ENCODE measurements at regions not wholly inside any gene's neighbourhood (a gene's known extent, or its start where the extent isn't known, plus 50 kb on each side); places are given as distances from the start of the nearest gene placed in this dataset.
"Not testable (repeated sequence)": the region's sequence is repeated elsewhere in the genome, so short reads cannot be mapped to it uniquely, and the experiment has no call there.

- no peaks in the 10 kb centered on the region for H3K9me2 ChIP-seq (ENCODE audit: insufficient read depth)
- no peak for DNase-seq
- H2AFZ ChIP-seq: no peak overlapping the region
- H3K4me2 ChIP-seq (ENCODE audit: unreplicated experiment): no peak overlapping the region
- no peaks in the 10 kb centered on the region for H4K20me1 ChIP-seq (ENCODE audit: insufficient read depth)
- H3K9me3 ChIP-seq (ENCODE audit: low read depth): no peaks in the 10 kb centered on the region
- H3K27me3 ChIP-seq (replicated peaks; ENCODE audit: insufficient read depth): no peaks in the 10 kb centered on the region
- in situ Hi-C loops (cut with MboI): no loop called here
- H3K4me3 ChIP-seq: no peak overlapping the region
- H3F3A ChIP-seq (ENCODE audit: insufficient read depth): no peaks in the 10 kb centered on the region
- WGBS, 2 experiments (ENCODE audit: low coverage in 1 of 2, low lambda C conversion rate in 2 of 2, missing lambda C conversion rate in 2 of 2): 84 to 100% methylated on average over 2 of the region's 2 CpGs
- no peaks in the 10 kb centered on the region for H3K4me1 ChIP-seq (ENCODE audit: insufficient read depth)
- H3K36me3 ChIP-seq (ENCODE audit: low read depth): no peaks in the 10 kb centered on the region
- H3K79me2 ChIP-seq (ENCODE audit: insufficient read depth): no peaks in the 10 kb centered on the region
- H3K27ac ChIP-seq: no peak overlapping the region
- no peak for TF ChIP-seq EZH2phosphoT487 (IDR thresholded peaks at IDR 0.05; ENCODE audit: insufficient read depth, low read depth)
- no peak for TF ChIP-seq EZH2 (IDR thresholded peaks at IDR 0.05; ENCODE audit: insufficient read depth, poor library complexity, severe bottlenecking)
- no peak overlapping the region for H3K9ac ChIP-seq
Observed at GRCh38 chr3:134737516-134737915, 57.5 kb upstream of the EPHB1 start.

- not testable (repeated sequence) for H4K20me1 ChIP-seq (ENCODE audit: insufficient read depth); H3K79me2 ChIP-seq (ENCODE audit: insufficient read depth); DNase-seq; H3K4me2 ChIP-seq (ENCODE audit: unreplicated experiment); H3K4me3 ChIP-seq; H3K4me1 ChIP-seq (ENCODE audit: insufficient read depth); H3K27ac ChIP-seq; H3K36me3 ChIP-seq (ENCODE audit: low read depth); H3K9ac ChIP-seq; H3K27me3 ChIP-seq (replicated peaks; ENCODE audit: insufficient read depth); H3K9me3 ChIP-seq (ENCODE audit: low read depth); H2AFZ ChIP-seq; H3K9me2 ChIP-seq (ENCODE audit: insufficient read depth); H3F3A ChIP-seq (ENCODE audit: insufficient read depth)
- 88 to 92% methylated on average over 7 of the region's 7 CpGs for WGBS, 2 experiments (ENCODE audit: low coverage in 1 of 2, low lambda C conversion rate in 2 of 2, missing lambda C conversion rate in 2 of 2)
- in situ Hi-C loops (cut with MboI): loop anchor here (10.0 kb wide), 1 partner anchor 135 kb away; no protein-coding TSS in a partner anchor
Observed at GRCh38 chr3:134740077-134740476, 55.0 kb upstream of the EPHB1 start.

- Histone ChIP-seq H3K27ac (no peak overlapping the region), H3K9ac (no peak overlapping the region), H3K9me3 (ENCODE audit: low read depth) (no peaks in the 10 kb centered on the region), H3F3A (ENCODE audit: insufficient read depth) (no peaks in the 10 kb centered on the region), H3K27me3 (replicated peaks; ENCODE audit: insufficient read depth) (no peaks in the 10 kb centered on the region), H2AFZ (no peak overlapping the region), H3K79me2 (ENCODE audit: insufficient read depth) (no peaks in the 10 kb centered on the region), H3K4me1 (ENCODE audit: insufficient read depth) (no peaks in the 10 kb centered on the region), H3K4me3 (no peak overlapping the region), H3K36me3 (ENCODE audit: low read depth) (no peaks in the 10 kb centered on the region), H3K9me2 (ENCODE audit: insufficient read depth) (no peaks in the 10 kb centered on the region), H3K4me2 (ENCODE audit: unreplicated experiment) (no peak overlapping the region), H4K20me1 (ENCODE audit: insufficient read depth) (no peaks in the 10 kb centered on the region)
- DNase-seq: no peak
- WGBS, 2 experiments (ENCODE audit: low coverage in 1 of 2, low lambda C conversion rate in 2 of 2, missing lambda C conversion rate in 2 of 2): 95 to 100% methylated on average over 1 of the region's 1 CpG
- in situ Hi-C loops (cut with MboI): loop anchor here (10.0 kb wide), 1 partner anchor 137 kb away; no protein-coding TSS in a partner anchor
- no peak for TF ChIP-seq EZH2 (IDR thresholded peaks at IDR 0.05; ENCODE audit: insufficient read depth, poor library complexity, severe bottlenecking)
- no peak for TF ChIP-seq EZH2phosphoT487 (IDR thresholded peaks at IDR 0.05; ENCODE audit: insufficient read depth, low read depth)
Observed at GRCh38 chr3:134742202-134742601, 52.9 kb upstream of the EPHB1 start.

- Histone ChIP-seq H3K4me2 (ENCODE audit: unreplicated experiment) (no peak overlapping the region), H3K36me3 (ENCODE audit: low read depth) (no peaks in the 10 kb centered on the region), H4K20me1 (ENCODE audit: insufficient read depth) (no peaks in the 10 kb centered on the region), H3K79me2 (ENCODE audit: insufficient read depth) (no peaks in the 10 kb centered on the region), H3K27ac (no peak overlapping the region), H3K9me2 (ENCODE audit: insufficient read depth) (no peaks in the 10 kb centered on the region), H3F3A (ENCODE audit: insufficient read depth) (no peaks in the 10 kb centered on the region), H2AFZ (no peak overlapping the region), H3K27me3 (replicated peaks; ENCODE audit: insufficient read depth) (no peaks in the 10 kb centered on the region), H3K9me3 (ENCODE audit: low read depth) (no peaks in the 10 kb centered on the region), H3K4me1 (ENCODE audit: insufficient read depth) (no peaks in the 10 kb centered on the region), H3K9ac (no peak overlapping the region), H3K4me3 (no peak overlapping the region)
- in situ Hi-C loops (cut with MboI): loop anchor here (10.0 kb wide), 1 partner anchor 138 kb away; no protein-coding TSS in a partner anchor
- no peak for TF ChIP-seq EZH2phosphoT487 (IDR thresholded peaks at IDR 0.05; ENCODE audit: insufficient read depth, low read depth)
- no peak for TF ChIP-seq EZH2 (IDR thresholded peaks at IDR 0.05; ENCODE audit: insufficient read depth, poor library complexity, severe bottlenecking)
- DNase-seq: no peak
- 79% methylated on average over 1 of the region's 1 CpG for WGBS, 2 experiments (ENCODE audit: low coverage in 1 of 2, low lambda C conversion rate in 2 of 2, missing lambda C conversion rate in 2 of 2)
Observed at GRCh38 chr3:134743006-134743405, 52.1 kb upstream of the EPHB1 start.

Data from GM23248 (cell line).